ENCODE measurements at regions not wholly inside any gene's neighbourhood (a gene's known extent, or its start where the extent isn't known, plus 50 kb on each side); places are given as distances from the start of the nearest gene placed in this dataset.
A peak's percentile ranks its signal among the peaks of the same experiment; 100 is the strongest.

- DNase-seq (ENCODE audit: low read depth): no peak
These were observed 183.4 kb downstream of the KLF13 start for GRCh38 chr15:31510057-31510456.

GRCh38 chr15:31511707-31512310 lies 185.2 kb downstream of the KLF13 start:
- DNase-seq (ENCODE audit: low read depth): peak; percentile 33

GRCh38 chr15:31513178-31513577 lies 186.5 kb downstream of the KLF13 start:
- DNase-seq (ENCODE audit: low read depth): no peak

GRCh38 chr15:31516440-31516839 lies 189.8 kb downstream of the KLF13 start:
- no peak for DNase-seq (ENCODE audit: low read depth)

GRCh38 chr15:31516874-31517273 lies 190.2 kb downstream of the KLF13 start:
- no peak for DNase-seq (ENCODE audit: low read depth)

GRCh38 chr15:31517711-31518110 lies 191.1 kb downstream of the KLF13 start:
- no peak for DNase-seq (ENCODE audit: low read depth)

- DNase-seq (ENCODE audit: low read depth): no peak
These were observed 195.4 kb downstream of the KLF13 start for GRCh38 chr15:31522028-31522427.

GRCh38 chr15:31523027-31523654 lies 196.5 kb downstream of the KLF13 start:
- DNase-seq (ENCODE audit: low read depth): no peak

GRCh38 chr15:31523655-31524049 lies 197.0 kb downstream of the KLF13 start:
- DNase-seq (ENCODE audit: low read depth): no peak

GRCh38 chr15:31525185-31525695 lies 198.6 kb downstream of the KLF13 start:
- no peak for DNase-seq (ENCODE audit: low read depth)

- no peak for DNase-seq (ENCODE audit: low read depth)
These were observed 199.5 kb downstream of the KLF13 start for GRCh38 chr15:31525988-31526665.

- DNase-seq (ENCODE audit: low read depth): no peak
These were observed 200.5 kb downstream of the KLF13 start for GRCh38 chr15:31526916-31527690.

GRCh38 chr15:31528846-31529245 lies 202.2 kb downstream of the KLF13 start:
- no peak for DNase-seq (ENCODE audit: low read depth)

GRCh38 chr15:31537770-31538592 lies 211.3 kb downstream of the KLF13 start:
- DNase-seq (ENCODE audit: low read depth): no peak

GRCh38 chr15:31540633-31541032 lies 214.0 kb downstream of the KLF13 start:
- no peak for DNase-seq (ENCODE audit: low read depth)

GRCh38 chr15:31544361-31544760 lies 217.7 kb downstream of the KLF13 start:
- no peak for DNase-seq (ENCODE audit: low read depth)

- no peak for DNase-seq (ENCODE audit: low read depth)
These were observed 218.6 kb downstream of the KLF13 start for GRCh38 chr15:31545257-31545656.

GRCh38 chr15:31550211-31550977 lies 223.8 kb downstream of the KLF13 start:
- DNase-seq (ENCODE audit: low read depth): no peak

GRCh38 chr15:31551323-31551722 lies 224.7 kb downstream of the KLF13 start:
- DNase-seq (ENCODE audit: low read depth): no peak

- no peak for DNase-seq (ENCODE audit: low read depth)
These were observed 226.0 kb downstream of the KLF13 start for GRCh38 chr15:31552482-31553099.
